BLaER1 (cell line): ENCODE measurements at regions not wholly inside any gene's neighbourhood (a gene's known extent, or its start where the extent isn't known, plus 50 kb on each side); places are given as distances from the start of the nearest gene placed in this dataset.
"Not testable (repeated sequence)": the region's sequence is repeated elsewhere in the genome, so short reads cannot be mapped to it uniquely, and the experiment has no call there.

Experiments
- H3K27ac ChIP-seq: shearing (Covaris generic); formaldehyde crosslinking; 2 replicates; pipeline ENCODE4 v1.8.1; 2022
- H3K27me3 ChIP-seq: shearing (Covaris generic); formaldehyde crosslinking; 2 replicates; pipeline ENCODE4 v1.8.1; 2022
- H3K36me3 ChIP-seq: shearing (Covaris generic); formaldehyde crosslinking; 2 replicates; pipeline ENCODE4 v1.8.1; 2022
- H3K4me1 ChIP-seq: shearing (Covaris generic); formaldehyde crosslinking; 2 replicates; pipeline ENCODE4 v1.8.1; 2022
- H3K4me2 ChIP-seq: shearing (Covaris generic); formaldehyde crosslinking; 2 replicates; pipeline ENCODE4 v1.8.1; 2022
- H3K4me3 ChIP-seq: shearing (Covaris generic); formaldehyde crosslinking; 2 replicates; pipeline ENCODE4 v1.8.1; 2022
- H3K9ac ChIP-seq: shearing (Covaris generic); formaldehyde crosslinking; 2 replicates; pipeline ENCODE4 v1.8.1; 2022
- H3K9me3 ChIP-seq: shearing (Covaris generic); formaldehyde crosslinking; 2 replicates; pipeline ENCODE4 v1.8.1; 2022
- H4K20me1 ChIP-seq: shearing (Covaris generic); formaldehyde crosslinking; 2 replicates; pipeline ENCODE4 v1.8.1; 2022
- Cebpa-rat ChIP-seq: shearing (Covaris generic); IDR thresholded peaks from 2 replicates; pipeline ENCODE4 v1.8.1; 2022

GRCh38 chr13:88223958-88224357, 552.8 kb downstream of the SLITRK5 start:
- no peaks in the 10 kb centered on the region for H3K27me3 ChIP-seq
- no peaks in the 10 kb centered on the region for H3K9me3 ChIP-seq
- H4K20me1 ChIP-seq = no peaks in the 10 kb centered on the region
- no peaks in the 10 kb centered on the region for H3K36me3 ChIP-seq
- no peak overlapping the region for H3K9ac ChIP-seq
- H3K4me1 ChIP-seq = no peaks in the 10 kb centered on the region
- TF ChIP-seq Cebpa-rat = no peak
- no peak overlapping the region for H3K4me2 ChIP-seq
- no peak overlapping the region for H3K4me3 ChIP-seq
- no peak overlapping the region for H3K27ac ChIP-seq

GRCh38 chr13:88235441-88235840, 564.3 kb downstream of the SLITRK5 start:
- no peaks in the 10 kb centered on the region for H4K20me1 ChIP-seq

GRCh38 chr13:88246239-88246638, 575.1 kb downstream of the SLITRK5 start:
- TF ChIP-seq Cebpa-rat = no peak
- no peak overlapping the region for H3K4me3 ChIP-seq
- H3K36me3 ChIP-seq = no peaks in the 10 kb centered on the region
- no peaks in the 10 kb centered on the region for H4K20me1 ChIP-seq
- no peaks in the 10 kb centered on the region for H3K4me1 ChIP-seq
- H3K27me3 ChIP-seq = no peaks in the 10 kb centered on the region
- H3K9me3 ChIP-seq = no peaks in the 10 kb centered on the region
- no peak overlapping the region for H3K27ac ChIP-seq
- H3K4me2 ChIP-seq = no peak overlapping the region
- H3K9ac ChIP-seq = no peak overlapping the region

More at GRCh38 chr13:88235441-88235840, 564.3 kb downstream of the SLITRK5 start:
- Histone ChIP-seq H3K4me1 (no peaks in the 10 kb centered on the region), H3K36me3 (no peaks in the 10 kb centered on the region), H3K9ac (no peak overlapping the region), H3K9me3 (no peaks in the 10 kb centered on the region), H3K27me3 (no peaks in the 10 kb centered on the region), H3K4me3 (no peak overlapping the region), H3K27ac (no peak overlapping the region), H3K4me2 (no peak overlapping the region)
- TF ChIP-seq Cebpa-rat = no peak

GRCh38 chr13:88248393-88248792, 577.2 kb downstream of the SLITRK5 start:
- Histone ChIP-seq H3K4me1 (no peaks in the 10 kb centered on the region), H3K4me3 (no peak overlapping the region), H3K9me3 (no peaks in the 10 kb centered on the region), H3K27me3 (no peaks in the 10 kb centered on the region), H3K9ac (no peak overlapping the region), H3K27ac (no peak overlapping the region), H3K36me3 (no peaks in the 10 kb centered on the region), H3K4me2 (no peak overlapping the region), H4K20me1 (no peaks in the 10 kb centered on the region)
- TF ChIP-seq Cebpa-rat = no peak

GRCh38 chr13:88257706-88258105, 586.5 kb downstream of the SLITRK5 start:
- Histone ChIP-seq H3K27me3 (no peaks in the 10 kb centered on the region), H4K20me1 (no peaks in the 10 kb centered on the region), H3K4me1 (no peaks in the 10 kb centered on the region), H3K9me3 (no peaks in the 10 kb centered on the region), H3K9ac (no peak overlapping the region), H3K4me2 (no peak overlapping the region), H3K27ac (no peak overlapping the region), H3K36me3 (no peaks in the 10 kb centered on the region), H3K4me3 (no peak overlapping the region)
- no peak for TF ChIP-seq Cebpa-rat

- Histone ChIP-seq H3K4me3 (no peak overlapping the region), H3K4me1 (no peaks in the 10 kb centered on the region), H3K9me3 (no peaks in the 10 kb centered on the region), H3K9ac (no peak overlapping the region), H3K27me3 (no peaks in the 10 kb centered on the region), H3K36me3 (no peaks in the 10 kb centered on the region), H3K27ac (no peak overlapping the region), H3K4me2 (no peak overlapping the region), H4K20me1 (no peaks in the 10 kb centered on the region)
- TF ChIP-seq Cebpa-rat = no peak
Measured at GRCh38 chr13:88263808-88264207, 592.6 kb downstream of the SLITRK5 start.

- H4K20me1 ChIP-seq = no peaks in the 10 kb centered on the region
- no peaks in the 10 kb centered on the region for H3K36me3 ChIP-seq
- no peak overlapping the region for H3K4me3 ChIP-seq
- no peaks in the 10 kb centered on the region for H3K27me3 ChIP-seq
- H3K4me1 ChIP-seq = no peaks in the 10 kb centered on the region
- TF ChIP-seq Cebpa-rat = no peak
- no peak overlapping the region for H3K27ac ChIP-seq
- H3K9ac ChIP-seq = no peak overlapping the region
- no peak overlapping the region for H3K4me2 ChIP-seq
- H3K9me3 ChIP-seq = peaks cover 11% of the 10 kb centered on the region
Measured at GRCh38 chr13:88281841-88282240, 610.7 kb downstream of the SLITRK5 start.

GRCh38 chr13:88285329-88285728, 614.2 kb downstream of the SLITRK5 start:
- peaks cover 14% of the 10 kb centered on the region for H3K9me3 ChIP-seq
- no peaks in the 10 kb centered on the region for H3K4me1 ChIP-seq
- no peak overlapping the region for H3K4me3 ChIP-seq
- H3K36me3 ChIP-seq = no peaks in the 10 kb centered on the region
- H3K4me2 ChIP-seq = no peak overlapping the region
- H3K27ac ChIP-seq = no peak overlapping the region
- no peaks in the 10 kb centered on the region for H4K20me1 ChIP-seq
- no peaks in the 10 kb centered on the region for H3K27me3 ChIP-seq
- no peak overlapping the region for H3K9ac ChIP-seq
- TF ChIP-seq Cebpa-rat = no peak

GRCh38 chr13:88288326-88288725, 617.2 kb downstream of the SLITRK5 start:
- Histone ChIP-seq H3K36me3 (no peaks in the 10 kb centered on the region), H3K9ac (no peak overlapping the region), H3K27me3 (no peaks in the 10 kb centered on the region), H3K4me3 (no peak overlapping the region), H4K20me1 (no peaks in the 10 kb centered on the region), H3K9me3 (peaks cover 26% of the 10 kb centered on the region), H3K4me1 (no peaks in the 10 kb centered on the region), H3K27ac (no peak overlapping the region), H3K4me2 (no peak overlapping the region)
- TF ChIP-seq Cebpa-rat = no peak

GRCh38 chr13:88291731-88292130, 620.6 kb downstream of the SLITRK5 start:
- H3K27ac ChIP-seq = not testable (repeated sequence)

GRCh38 chr13:88294368-88294767, 623.2 kb downstream of the SLITRK5 start:
- no peaks in the 10 kb centered on the region for H3K4me1 ChIP-seq
- no peak for TF ChIP-seq Cebpa-rat
- H3K4me3 ChIP-seq = no peak overlapping the region
- H3K9ac ChIP-seq = no peak overlapping the region
- no peaks in the 10 kb centered on the region for H4K20me1 ChIP-seq
- H3K9me3 ChIP-seq = peaks cover 15% of the 10 kb centered on the region
- H3K4me2 ChIP-seq = no peak overlapping the region
- H3K27me3 ChIP-seq = no peaks in the 10 kb centered on the region
- H3K27ac ChIP-seq = no peak overlapping the region
- H3K36me3 ChIP-seq = no peaks in the 10 kb centered on the region

More at GRCh38 chr13:88291731-88292130, 620.6 kb downstream of the SLITRK5 start:
- H3K4me1 ChIP-seq, H3K4me3 ChIP-seq, H3K36me3 ChIP-seq, H3K9ac ChIP-seq, H3K4me2 ChIP-seq, H3K27me3 ChIP-seq, H4K20me1 ChIP-seq: not testable (repeated sequence)
- H3K9me3 ChIP-seq = peaks cover 15% of the 10 kb centered on the region
